T-cell (primary cell): ENCODE measurements at regions not wholly inside any gene's neighbourhood (a gene's known extent, or its start where the extent isn't known, plus 50 kb on each side); places are given as distances from the start of the nearest gene placed in this dataset.

Experiments used
- ATAC-seq, 4 experiments: fragments of 200-7000 bp in 3 of 4; fragments of 150-1000 bp in 1 of 4; cut with Tn5 transposase; replicated peaks in 1 of 4; 1 replicate in 3 of 4; 2 replicates in 1 of 4; pipeline ENCODE4 v1.10.0; 2021; ENCODE audit warnings: moderate library complexity in 3 of 4, mild to moderate bottlenecking in 2 of 4, moderate number of reproducible peaks in 1 of 4
- CTCF ChIA-PET, 2 donors: fragments of 300-600 bp; sonication (Branson Sonifier 250); formaldehyde crosslinking; loops; one replicate each; lab custom pipeline; 2022; ENCODE audit warnings: antibody characterized with exemption in 2 of 2; lab: Charles Lee
- POLR2A ChIA-PET, 2 donors: fragments of 300-600 bp; sonication (Branson Sonifier 250); formaldehyde crosslinking; loops; one replicate each; lab custom pipeline; 2022; ENCODE audit warnings: antibody characterized with exemption in 2 of 2; lab: Charles Lee
- DNase-seq, 35 experiments: peaks; one replicate each; pipeline versions ENCODE4 v3.0.0 to v3.0.0-alpha.2; 2013 to 2023
- H3K27ac ChIP-seq: one replicate; pipeline ENCODE4 v1.5.1; 2013; ENCODE audit warnings: low read length
- H3K27me3 ChIP-seq, 2 experiments: replicated peaks in 1 of 2; 1 replicate in 1 of 2; 2 replicates in 1 of 2; pipeline versions ENCODE4 v1.6.1 to v1.7.0; 2013; ENCODE audit warnings: low read length in 1 of 2, mixed read lengths in 1 of 2; ENCODE audit not compliant: control insufficient read depth in 2 of 2, insufficient read depth in 2 of 2; ENCODE audit errors: extremely low read depth in 1 of 2
- H3K36me3 ChIP-seq, 2 donors: 1 replicate in 1 of 2; 2 replicates in 1 of 2; pipeline versions ENCODE4 v1.6.1 to v1.7.0; 2013; ENCODE audit warnings: low read length in 1 of 2; ENCODE audit not compliant: control insufficient read depth in 2 of 2, insufficient read depth in 1 of 2; ENCODE audit errors: extremely low read depth in 1 of 2
- H3K4me1 ChIP-seq, 2 experiments: 1 replicate in 1 of 2; 2 replicates in 1 of 2; pipeline versions ENCODE4 v1.6.1 to v1.7.0; 2013; ENCODE audit warnings: low read length in 2 of 2, mixed read lengths in 1 of 2; ENCODE audit not compliant: insufficient read depth in 2 of 2, control insufficient read depth in 1 of 2; ENCODE audit errors: extremely low read depth in 1 of 2
- H3K4me3 ChIP-seq, 2 donors: 1 replicate in 1 of 2; 2 replicates in 1 of 2; pipeline versions ENCODE4 v1.5.1 to v1.7.0; 2013; ENCODE audit warnings: mild to moderate bottlenecking in 2 of 2, low read length in 1 of 2, moderate library complexity in 1 of 2; ENCODE audit not compliant: control insufficient read depth in 1 of 2; ENCODE audit errors: extremely low read depth in 1 of 2
- H3K9me3 ChIP-seq: 2 replicates; pipeline ENCODE4 v1.7.0; 2013
- H3K27ac Mint-ChIP-seq, 2 donors: one replicate each; pipeline ENCODE4 v1.8.0; 2020 to 2021; ENCODE audit warnings: mild to moderate bottlenecking in 2 of 2, mixed read lengths in 2 of 2
- H3K27me3 Mint-ChIP-seq, 2 donors: one replicate each; pipeline ENCODE4 v1.8.0; 2021 to 2022; ENCODE audit warnings: mixed read lengths in 2 of 2
- H3K36me3 Mint-ChIP-seq: one replicate; pipeline ENCODE4 v1.8.0; 2021; ENCODE audit warnings: mixed read lengths
- H3K4me1 Mint-ChIP-seq, 3 donors: one replicate each; pipeline ENCODE4 v1.8.0; 2020 to 2022; ENCODE audit warnings: mixed read lengths in 3 of 3, mild to moderate bottlenecking in 1 of 3
- H3K4me3 Mint-ChIP-seq, 3 donors: one replicate each; pipeline ENCODE4 v1.8.0; 2020 to 2022; ENCODE audit warnings: mild to moderate bottlenecking in 3 of 3, mixed read lengths in 3 of 3, moderate library complexity in 3 of 3
- H3K9me3 Mint-ChIP-seq, 3 donors: one replicate each; pipeline ENCODE4 v1.8.0; 2020 to 2022; ENCODE audit warnings: mixed read lengths in 3 of 3
- WGBS: methylation state at CpG from one replicate; pipeline ENCODE4 v1.1.5; 2013; ENCODE audit warnings: missing lambda C conversion rate; ENCODE audit not compliant: insufficient coverage; 5-methylcytosine and 5-hydroxymethylcytosine counted together

DNA sequence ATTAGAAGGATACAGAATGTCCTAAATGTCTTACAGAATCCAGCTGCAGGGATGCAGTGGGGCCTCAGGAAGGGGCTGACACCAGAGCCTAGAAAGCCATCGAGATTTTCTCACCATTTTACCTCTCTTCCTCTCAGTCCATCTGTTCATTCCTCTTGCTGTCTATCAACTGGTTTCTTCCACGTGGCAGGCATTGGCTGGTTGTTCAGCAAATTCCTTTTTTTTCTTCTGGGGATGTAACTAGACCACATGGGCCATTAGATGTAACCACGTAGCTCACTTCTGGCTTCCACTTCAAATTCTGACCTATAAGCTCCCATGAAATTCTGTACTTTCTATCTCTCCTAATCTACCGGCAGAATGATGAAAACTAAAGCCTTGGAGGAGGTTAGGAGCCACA, 93.6 kb upstream of the MTAP start:
- H3K4me1 Mint-ChIP-seq: peaks cover 8 to 16% (median 13%) of the 10 kb centered on the region in 3 donors
- Histone ChIP-seq H3K4me3 (no peak overlapping the region), H3K27me3 (no peaks in the 10 kb centered on the region), H3K36me3 (no peaks in the 10 kb centered on the region), H3K9me3 (no peaks in the 10 kb centered on the region), H3K27ac (no peak overlapping the region), H3K4me1 (no peaks in the 10 kb centered on the region)
- H3K27me3 Mint-ChIP-seq: peaks cover 0 to 9% of the 10 kb centered on the region in 2 donors
- ChIA-PET POLR2A (interaction anchor here in 1 of 2 donors (0.6 kb wide), 1 partner anchor 377 kb away, joined by 3 read pairs; no protein-coding TSS in a partner anchor), CTCF (interaction anchor here (0.6 to 1.9 kb wide), 34 partner anchors 8 to 1841 kb away, joined by 3 to 7 read pairs (median 4); no protein-coding TSS in a partner anchor)
- H3K4me3 Mint-ChIP-seq: no peak overlapping the region
- H3K27ac Mint-ChIP-seq: no peak overlapping the region
- WGBS: 14% methylated on average over 2 of the region's 4 CpGs
- ATAC-seq (no peak), DNase-seq (no peak)
- H3K36me3 Mint-ChIP-seq: no peaks in the 10 kb centered on the region
- no peaks in the 10 kb centered on the region for H3K9me3 Mint-ChIP-seq

DNA sequence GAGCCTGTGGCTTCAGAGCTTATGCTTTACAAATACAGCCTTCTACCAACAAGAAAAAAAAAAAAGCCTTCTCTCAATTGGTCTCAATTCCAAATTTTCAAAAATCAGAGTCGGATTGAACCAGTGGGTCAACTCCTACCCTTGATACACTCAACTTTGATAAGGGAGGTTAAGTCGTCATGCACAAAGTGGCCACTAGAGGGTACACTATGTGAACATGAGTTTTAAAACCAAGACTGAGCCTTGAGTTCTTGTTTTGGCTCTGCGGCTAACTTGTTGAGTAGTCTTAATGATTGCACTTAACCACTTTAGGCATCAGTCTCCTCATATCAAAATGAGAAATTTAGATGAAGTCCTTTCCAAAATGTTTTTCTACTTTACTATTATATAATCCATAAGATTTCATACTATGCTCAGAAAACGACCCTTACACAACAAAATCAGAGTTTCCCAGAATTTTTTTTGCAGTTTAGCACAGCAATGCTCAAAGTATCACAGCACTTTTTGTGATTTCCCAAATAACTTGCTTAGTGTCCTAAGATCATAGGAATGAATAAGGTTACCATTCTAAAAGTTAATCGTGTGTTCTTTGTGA, 92.9 kb upstream of the MTAP start:
- ChIA-PET POLR2A (interaction anchor here in 1 of 2 donors (0.6 kb wide), 1 partner anchor 377 kb away, joined by 3 read pairs; no protein-coding TSS in a partner anchor), CTCF (interaction anchor here (0.6 to 1.9 kb wide), 29 partner anchors 9 to 1840 kb away, joined by 3 to 7 read pairs (median 3); no protein-coding TSS in a partner anchor)
- H3K27me3 Mint-ChIP-seq: peaks cover 0 to 9% of the 10 kb centered on the region in 2 donors
- ATAC-seq (peak; percentile 57 to 76 (median 70)), DNase-seq (peak in 30 of 35 experiments; percentile 11 to 77 (median 45))
- peaks cover 8 to 16% (median 13%) of the 10 kb centered on the region in 3 donors for H3K4me1 Mint-ChIP-seq
- no peak overlapping the region for H3K27ac Mint-ChIP-seq
- H3K27ac ChIP-seq: no peak overlapping the region
- no peak overlapping the region for H3K4me3 ChIP-seq
- no peaks in the 10 kb centered on the region for H3K9me3 Mint-ChIP-seq
- no peaks in the 10 kb centered on the region for H3K36me3 Mint-ChIP-seq
- no peaks in the 10 kb centered on the region for H3K36me3 ChIP-seq
- no peaks in the 10 kb centered on the region for H3K4me1 ChIP-seq
- WGBS: no CpG with 5 or more reads among the region's 5 CpGs
- H3K27me3 ChIP-seq: no peaks in the 10 kb centered on the region
- no peak overlapping the region for H3K4me3 Mint-ChIP-seq
- H3K9me3 ChIP-seq: no peaks in the 10 kb centered on the region

DNA sequence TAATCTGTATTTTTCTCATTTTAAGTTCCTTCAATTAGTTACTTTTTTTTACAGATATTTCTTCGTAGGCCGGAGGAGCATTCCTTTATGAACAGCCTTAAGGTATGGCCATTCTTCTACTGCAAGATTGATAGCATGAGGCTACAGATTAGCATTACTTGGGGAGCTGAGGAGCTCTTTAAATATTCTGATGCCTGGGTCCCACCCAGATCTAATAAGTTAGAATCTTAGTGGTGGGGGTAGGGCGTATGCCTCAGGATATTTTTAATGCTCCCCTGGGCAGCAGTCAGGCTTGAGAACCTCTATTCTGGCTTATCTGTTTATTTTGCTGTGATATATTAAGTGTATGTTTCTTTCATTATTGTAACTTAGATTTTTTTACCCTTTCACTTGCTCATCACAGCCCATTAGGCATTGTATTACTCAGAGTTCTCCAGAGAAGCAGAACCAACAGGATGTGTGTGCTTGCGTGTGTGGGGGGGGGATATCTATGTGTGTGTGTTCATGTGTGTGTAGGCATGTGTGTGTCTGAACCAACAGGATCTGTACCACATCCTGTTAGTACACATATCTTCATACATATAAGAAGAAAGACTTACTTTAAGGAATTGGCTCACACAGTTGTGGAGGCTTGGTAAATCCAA, 91.8 kb upstream of the MTAP start:
- Histone ChIP-seq H3K4me1 (no peaks in the 10 kb centered on the region), H3K9me3 (no peaks in the 10 kb centered on the region), H3K36me3 (no peaks in the 10 kb centered on the region), H3K27ac (no peak overlapping the region), H3K4me3 (no peak overlapping the region), H3K27me3 (no peaks in the 10 kb centered on the region)
- CTCF ChIA-PET: interaction anchor here in 1 of 2 donors (1.0 kb wide), 1 partner anchor 245 kb away, joined by 4 read pairs; no protein-coding TSS in a partner anchor
- POLR2A ChIA-PET: no interaction called here
- 100% methylated on average over 1 of the region's 4 CpGs for WGBS
- DNase-seq (peak in 5 of 35 experiments; percentile 8 to 22 (median 12)), ATAC-seq (peak; percentile 45 to 77 (median 52))
- peaks cover 0 to 9% of the 10 kb centered on the region in 2 donors for H3K27me3 Mint-ChIP-seq
- H3K9me3 Mint-ChIP-seq: peaks cover 0 to under 1% (median 0%) of the 10 kb centered on the region in 3 donors
- peaks cover 8 to 16% (median 13%) of the 10 kb centered on the region in 3 donors for H3K4me1 Mint-ChIP-seq
- no peaks in the 10 kb centered on the region for H3K36me3 Mint-ChIP-seq
- peak overlapping the region in 1 of 2 donors; percentile 48 for H3K27ac Mint-ChIP-seq
- no peak overlapping the region for H3K4me3 Mint-ChIP-seq

DNA sequence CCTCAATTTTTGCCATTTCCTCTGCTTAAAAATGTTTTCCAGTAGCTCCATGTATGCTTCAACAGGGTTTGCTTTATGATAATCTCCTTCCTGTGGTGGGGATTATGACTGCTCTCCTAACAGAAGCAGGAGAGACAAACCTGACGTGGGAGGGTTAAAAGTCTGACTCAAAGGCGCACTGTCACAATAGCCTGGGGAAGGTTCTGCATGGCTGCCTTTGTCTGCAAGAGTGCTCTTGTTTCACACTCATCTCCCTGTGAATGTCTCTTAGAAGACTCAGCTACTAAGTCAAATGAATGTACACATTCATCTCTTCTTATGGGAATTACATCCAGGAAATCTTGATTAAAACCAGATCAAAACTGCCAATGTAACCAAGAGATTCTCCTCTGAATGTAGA, 90.9 kb upstream of the MTAP start:
- 100% methylated on average over 1 of the region's 2 CpGs for WGBS
- Mint-ChIP-seq H3K27ac (no peak overlapping the region), H3K9me3 (peaks cover 0 to 6% (median 3%) of the 10 kb centered on the region in 3 donors), H3K4me1 (peaks cover 8 to 16% (median 13%) of the 10 kb centered on the region in 3 donors), H3K4me3 (no peak overlapping the region), H3K27me3 (peaks cover 0 to 8% of the 10 kb centered on the region in 2 donors), H3K36me3 (no peaks in the 10 kb centered on the region)
- no peaks in the 10 kb centered on the region for H3K36me3 ChIP-seq
- ChIA-PET POLR2A (no interaction called here), CTCF (interaction anchor here in 1 of 2 donors (1.0 to 1.5 kb wide), 2 partner anchors 12 to 77 kb away, joined by 3 to 7 read pairs; no protein-coding TSS in a partner anchor)
- no peak overlapping the region for H3K27ac ChIP-seq
- no peaks in the 10 kb centered on the region for H3K9me3 ChIP-seq
- DNase-seq (no peak), ATAC-seq (no peak)
- H3K27me3 ChIP-seq: no peaks in the 10 kb centered on the region
- no peak overlapping the region for H3K4me3 ChIP-seq
- H3K4me1 ChIP-seq: no peaks in the 10 kb centered on the region

DNA sequence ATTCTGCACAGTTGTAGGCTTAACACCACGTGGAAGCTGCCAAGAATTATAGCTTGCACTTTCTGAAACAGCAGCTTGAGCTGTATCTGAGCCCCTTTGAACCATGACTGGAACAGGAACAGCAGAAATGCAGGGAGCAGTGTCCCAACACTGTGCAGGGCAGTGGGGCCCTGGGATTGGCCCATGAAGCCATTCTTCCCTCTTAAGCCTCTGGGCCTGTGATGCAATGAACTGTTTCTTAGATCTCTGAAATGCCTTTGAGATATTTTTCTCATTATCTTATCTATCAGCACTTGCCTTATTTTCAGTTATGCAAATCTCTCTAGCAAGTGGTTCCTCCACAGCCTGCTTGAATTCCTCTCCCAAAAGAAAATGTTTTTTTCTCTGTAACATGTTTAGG, 87.0 kb upstream of the MTAP start:
- DNase-seq (no peak), ATAC-seq (no peak)
- ChIA-PET CTCF (no interaction called here), POLR2A (no interaction called here)
- Histone ChIP-seq H3K9me3 (no peaks in the 10 kb centered on the region), H3K27ac (no peak overlapping the region), H3K4me3 (no peak overlapping the region), H3K27me3 (no peaks in the 10 kb centered on the region), H3K4me1 (no peaks in the 10 kb centered on the region), H3K36me3 (no peaks in the 10 kb centered on the region)
- 33% methylated on average over 1 of the region's 1 CpG for WGBS
- Mint-ChIP-seq H3K27me3 (peaks cover 6 to 18% of the 10 kb centered on the region in 2 donors), H3K4me1 (peaks cover 4 to 8% (median 8%) of the 10 kb centered on the region in 3 donors), H3K36me3 (no peaks in the 10 kb centered on the region), H3K9me3 (peaks cover 0 to 6% (median 3%) of the 10 kb centered on the region in 3 donors), H3K27ac (no peak overlapping the region), H3K4me3 (no peak overlapping the region)

DNA sequence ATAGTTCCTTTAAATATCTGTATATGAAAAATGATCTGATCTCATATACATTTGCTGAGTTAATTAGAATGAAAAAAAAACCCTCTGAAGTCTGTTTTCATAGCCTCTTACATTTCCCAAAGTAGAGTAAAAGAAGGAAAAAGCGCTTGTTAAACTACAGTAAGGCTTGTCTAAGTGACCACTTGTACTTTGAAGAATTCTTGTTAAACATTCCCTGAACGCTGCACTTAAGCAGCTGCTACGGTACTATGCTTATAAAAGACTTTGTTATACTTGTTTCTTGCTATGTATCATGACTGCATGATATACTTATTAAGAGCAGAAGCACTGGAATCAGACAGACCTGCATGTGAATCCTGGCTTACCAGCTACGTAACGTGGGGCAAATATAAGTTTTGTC, 81.7 kb upstream of the MTAP start:
- H3K27me3 Mint-ChIP-seq: peaks cover 11 to 31% of the 10 kb centered on the region in 2 donors
- no peaks in the 10 kb centered on the region for H3K36me3 Mint-ChIP-seq
- DNase-seq: no peak
- H3K27me3 ChIP-seq: no peaks in the 10 kb centered on the region
- no peak overlapping the region for H3K27ac ChIP-seq
- H3K36me3 ChIP-seq: no peaks in the 10 kb centered on the region
- ChIA-PET POLR2A (no interaction called here), CTCF (interaction anchor here in 1 of 2 donors (0.6 to 1.5 kb wide), 3 partner anchors 8 to 577 kb away, joined by 3 to 5 read pairs (median 4); no protein-coding TSS in a partner anchor)
- peaks cover 0 to 4% (median 2%) of the 10 kb centered on the region in 3 donors for H3K9me3 Mint-ChIP-seq
- ATAC-seq: no peak
- no peaks in the 10 kb centered on the region for H3K4me1 ChIP-seq
- no CpG with 5 or more reads among the region's 5 CpGs for WGBS
- H3K4me3 Mint-ChIP-seq: no peak overlapping the region
- no peaks in the 10 kb centered on the region for H3K4me1 Mint-ChIP-seq
- no peak overlapping the region for H3K4me3 ChIP-seq
- no peak overlapping the region for H3K27ac Mint-ChIP-seq
- no peaks in the 10 kb centered on the region for H3K9me3 ChIP-seq
